HFF-Myc (cell line): ENCODE measurements at regions not wholly inside any gene's neighbourhood (a gene's known extent, or its start where the extent isn't known, plus 50 kb on each side); places are given as distances from the start of the nearest gene placed in this dataset.
"Not testable (repeated sequence)": the region's sequence is repeated elsewhere in the genome, so short reads cannot be mapped to it uniquely, and the experiment has no call there.

Experiments
- DNase-seq: peaks from one replicate; pipeline ENCODE4 v3.0.0-alpha.2; 2011; ENCODE audit warnings: low read depth; ENCODE audit errors: extremely low read depth
- H3K4me3 ChIP-seq: replicated peaks from 2 replicates; pipeline ENCODE4 v1.5.1; 2011; ENCODE audit warnings: low read depth, mild to moderate bottlenecking, control low read depth, low read length
- CTCF ChIP-seq: IDR thresholded peaks from 2 replicates; pipeline ENCODE4 v1.5.1; 2012; ENCODE audit warnings: mild to moderate bottlenecking, low read depth, low read length, control low read depth; ENCODE audit errors: missing control alignments

GRCh38 chr5:30447431-30447830, 746.1 kb upstream of the CDH6 start:
- no peak for DNase-seq
- no peak overlapping the region for H3K4me3 ChIP-seq
- no peak for TF ChIP-seq CTCF

- DNase-seq: no peak
- no peak for TF ChIP-seq CTCF
- H3K4me3 ChIP-seq: no peak overlapping the region
Observed at GRCh38 chr5:30446456-30446855, 747.0 kb upstream of the CDH6 start.

GRCh38 chr5:30438785-30439184, 754.7 kb upstream of the CDH6 start:
- H3K4me3 ChIP-seq: no peak overlapping the region
- no peak for TF ChIP-seq CTCF
- DNase-seq: no peak

GRCh38 chr5:30436691-30437090, 756.8 kb upstream of the CDH6 start:
- TF ChIP-seq CTCF: no peak
- no peak overlapping the region for H3K4me3 ChIP-seq
- no peak for DNase-seq

GRCh38 chr5:30428866-30429407, 764.5 kb upstream of the CDH6 start:
- not testable (repeated sequence) for DNase-seq, H3K4me3 ChIP-seq

- no peak for DNase-seq
- H3K4me3 ChIP-seq: no peak overlapping the region
- no peak for TF ChIP-seq CTCF
Observed at GRCh38 chr5:30414078-30414477, 779.4 kb upstream of the CDH6 start.

GRCh38 chr5:30413540-30413939, 779.9 kb upstream of the CDH6 start:
- TF ChIP-seq CTCF: no peak
- no peak for DNase-seq
- H3K4me3 ChIP-seq: no peak overlapping the region
